ENCODE measurements at regions not wholly inside any gene's neighbourhood (a gene's known extent, or its start where the extent isn't known, plus 50 kb on each side); places are given as distances from the start of the nearest gene placed in this dataset.

DNA sequence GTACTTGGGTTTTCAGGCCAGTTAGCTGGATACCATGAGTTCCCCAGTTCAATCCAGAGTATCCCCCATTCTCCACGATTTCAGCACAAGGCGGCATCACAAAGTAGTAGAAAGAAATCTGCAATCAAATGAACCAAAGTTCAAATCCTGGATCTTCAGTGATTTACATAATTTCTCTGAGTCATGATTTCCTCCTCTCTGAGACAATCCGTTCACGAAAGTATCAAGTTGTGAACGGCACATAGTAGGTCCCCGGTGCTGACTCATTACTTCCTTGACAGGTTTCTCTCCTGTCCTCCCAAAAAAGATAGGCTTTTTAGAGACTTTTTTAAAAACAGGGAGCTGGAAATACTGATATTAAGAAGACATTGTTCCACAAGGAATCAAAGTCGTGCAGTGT is 69.1 kb upstream of the AKIP1 start:
- TF ChIP-seq, protein P1, sequence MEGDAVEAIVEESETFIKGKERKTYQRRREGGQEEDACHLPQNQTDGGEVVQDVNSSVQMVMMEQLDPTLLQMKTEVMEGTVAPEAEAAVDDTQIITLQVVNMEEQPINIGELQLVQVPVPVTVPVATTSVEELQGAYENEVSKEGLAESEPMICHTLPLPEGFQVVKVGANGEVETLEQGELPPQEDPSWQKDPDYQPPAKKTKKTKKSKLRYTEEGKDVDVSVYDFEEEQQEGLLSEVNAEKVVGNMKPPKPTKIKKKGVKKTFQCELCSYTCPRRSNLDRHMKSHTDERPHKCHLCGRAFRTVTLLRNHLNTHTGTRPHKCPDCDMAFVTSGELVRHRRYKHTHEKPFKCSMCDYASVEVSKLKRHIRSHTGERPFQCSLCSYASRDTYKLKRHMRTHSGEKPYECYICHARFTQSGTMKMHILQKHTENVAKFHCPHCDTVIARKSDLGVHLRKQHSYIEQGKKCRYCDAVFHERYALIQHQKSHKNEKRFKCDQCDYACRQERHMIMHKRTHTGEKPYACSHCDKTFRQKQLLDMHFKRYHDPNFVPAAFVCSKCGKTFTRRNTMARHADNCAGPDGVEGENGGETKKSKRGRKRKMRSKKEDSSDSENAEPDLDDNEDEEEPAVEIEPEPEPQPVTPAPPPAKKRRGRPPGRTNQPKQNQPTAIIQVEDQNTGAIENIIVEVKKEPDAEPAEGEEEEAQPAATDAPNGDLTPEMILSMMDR (IDR thresholded peaks at IDR 0.05), result no peak
- ChIA-PET POLR2A (no interaction called here), CTCF (no interaction called here)
- Histone ChIP-seq H3K4me3 (ENCODE audit: low read length) (no peak overlapping the region), H3K36me3 (ENCODE audit: insufficient read depth, low read length) (no peaks in the 10 kb centered on the region), H3K4me1 (ENCODE audit: insufficient read depth, low read length) (no peaks in the 10 kb centered on the region), H3K27ac (ENCODE audit: low read depth in 1 of 2, low read length in 2 of 2) (no peak overlapping the region), H3K27me3 (ENCODE audit: control insufficient read depth in 1 of 2, insufficient read depth in 2 of 2, low read length in 2 of 2) (peaks cover 0 to 7% of the 10 kb centered on the region in 2 experiments), H3K9me3 (ENCODE audit: control insufficient read depth in 1 of 2, insufficient read depth in 1 of 2, low read length in 2 of 2) (no peaks in the 10 kb centered on the region)
- no peak overlapping the region for H3K4me3 Mint-ChIP-seq
- intact Hi-C loops (cut with DNase I, micrococcal nuclease), result no loop called here
- no peaks in the 10 kb centered on the region for H3K36me3 Mint-ChIP-seq (ENCODE audit: low read depth)
- H3K27ac Mint-ChIP-seq, result no peak overlapping the region
- H3K27me3 Mint-ChIP-seq, result peaks cover 25% of the 10 kb centered on the region
- H3K4me1 Mint-ChIP-seq (ENCODE audit: low read depth), result no peaks in the 10 kb centered on the region
- no peaks in the 10 kb centered on the region for H3K9me3 Mint-ChIP-seq
- ATAC-seq (ENCODE audit: poor library complexity) (no peak), DNase-seq (no peak)

DNA sequence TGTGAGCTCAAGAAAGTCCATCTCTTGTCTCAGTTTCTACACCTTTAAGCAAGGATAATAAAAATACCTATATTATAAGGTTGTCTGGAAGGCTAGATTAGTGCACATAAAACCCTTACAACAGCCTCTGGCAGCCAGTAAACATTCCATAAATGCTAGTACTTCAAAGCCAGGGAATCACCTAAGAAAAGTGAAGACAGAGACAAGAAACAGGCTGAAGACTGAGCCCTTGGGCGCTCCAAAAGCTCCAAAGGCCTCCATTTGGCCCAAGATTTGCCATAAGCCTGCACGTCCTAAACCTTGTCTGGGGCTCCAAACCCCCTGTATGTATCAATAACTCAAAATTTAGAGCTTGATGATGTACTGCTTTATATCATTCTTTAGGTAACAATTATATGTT is 52.2 kb upstream of the AKIP1 start:
- Mint-ChIP-seq H3K4me3 (no peak overlapping the region), H3K4me1 (ENCODE audit: low read depth) (no peaks in the 10 kb centered on the region), H3K9me3 (no peaks in the 10 kb centered on the region), H3K27ac (no peak overlapping the region), H3K27me3 (peaks cover 39% of the 10 kb centered on the region), H3K36me3 (ENCODE audit: low read depth) (no peaks in the 10 kb centered on the region)
- CTCF ChIA-PET, result no interaction called here
- H3K27me3 ChIP-seq (ENCODE audit: control insufficient read depth in 1 of 2, insufficient read depth in 2 of 2, low read length in 2 of 2), result peaks cover 0 to 9% of the 10 kb centered on the region in 2 experiments
- no peaks in the 10 kb centered on the region for H3K4me1 ChIP-seq (ENCODE audit: insufficient read depth, low read length)
- no peak overlapping the region for H3K27ac ChIP-seq (ENCODE audit: low read depth in 1 of 2, low read length in 2 of 2)
- no peaks in the 10 kb centered on the region for H3K36me3 ChIP-seq (ENCODE audit: insufficient read depth, low read length)
- H3K4me3 ChIP-seq (ENCODE audit: low read length), result no peak overlapping the region
- POLR2A ChIA-PET, result no interaction called here
- TF ChIP-seq, protein P1 (IDR thresholded peaks at IDR 0.05), result no peak
- intact Hi-C loops (cut with DNase I, micrococcal nuclease), result no loop called here
- no peaks in the 10 kb centered on the region for H3K9me3 ChIP-seq (ENCODE audit: control insufficient read depth in 1 of 2, insufficient read depth in 1 of 2, low read length in 2 of 2)
- DNase-seq, result no peak
- ATAC-seq (ENCODE audit: poor library complexity), result no peak

Measured in CD4-positive, alpha-beta T cell (primary cell).